Spleen (tissue), 11 donors: ENCODE measurements at regions not wholly inside any gene's neighbourhood (a gene's known extent, or its start where the extent isn't known, plus 50 kb on each side); places are given as distances from the start of the nearest gene placed in this dataset.

Experiments used
- DNase-seq: peaks from one replicate; pipeline ENCODE4 v3.0.0-alpha.2; 2020
- H3K27ac ChIP-seq, 8 donors: fragments of 200-600 bp; sonication (generic) in 7 of 8; 1 replicate in 4 of 8; 2 replicates in 4 of 8; pipeline versions ENCODE4 v1.5.0 to v1.8.0; 2016 to 2021; ENCODE audit warnings: inconsistent platforms in 4 of 8, mild to moderate bottlenecking in 4 of 8, moderate library complexity in 1 of 8
- H3K27me3 ChIP-seq, 7 donors: fragments of 200-600 bp; sonication (generic) in 6 of 7; replicated peaks in 1 of 7; 1 replicate in 4 of 7; 2 replicates in 3 of 7; pipeline versions ENCODE4 v1.5.0 to v1.8.0; 2016 to 2021; ENCODE audit warnings: inconsistent platforms in 3 of 7, mild to moderate bottlenecking in 1 of 7
- H3K36me3 ChIP-seq, 6 donors: fragments of 200-600 bp; sonication (generic) in 5 of 6; 1 replicate in 4 of 6; 2 replicates in 2 of 6; pipeline versions ENCODE4 v1.5.0 to v1.8.0; 2016 to 2021; ENCODE audit warnings: inconsistent platforms in 2 of 6
- H3K4me1 ChIP-seq, 6 donors: fragments of 200-600 bp; sonication (generic) in 5 of 6; 1 replicate in 3 of 6; 2 replicates in 3 of 6; pipeline versions ENCODE4 v1.5.0 to v1.8.0; 2016 to 2021; ENCODE audit warnings: inconsistent platforms in 3 of 6
- H3K4me3 ChIP-seq, 8 donors: fragments of 200-600 bp; sonication (generic) in 7 of 8; 1 replicate in 4 of 8; 2 replicates in 4 of 8; pipeline versions ENCODE4 v1.5.0 to v1.8.0; 2016 to 2021; ENCODE audit warnings: inconsistent platforms in 4 of 8, mild to moderate bottlenecking in 4 of 8, moderate library complexity in 2 of 8
- H3K9me3 ChIP-seq, 8 donors: fragments of 200-600 bp; sonication (generic) in 7 of 8; 1 replicate in 4 of 8; 2 replicates in 4 of 8; pipeline versions ENCODE4 v1.5.0 to v1.8.0; 2016 to 2021; ENCODE audit warnings: inconsistent platforms in 4 of 8
- CTCF ChIP-seq, 11 experiments: fragments of 200-600 bp in 7 of 11; fragments of 450-650 bp in 4 of 11; sonication (generic) in 4 of 11; IDR thresholded peaks in 8 of 11; conservative IDR thresholded peaks in 3 of 11; 1 replicate in 7 of 11; 2 replicates in 4 of 11; pipeline versions ENCODE4 v1.4.0 to v1.8.0; 2016 to 2021; ENCODE audit warnings: antibody characterized with exemption in 11 of 11, inconsistent platforms in 4 of 11, mild to moderate bottlenecking in 1 of 11
- POLR2A ChIP-seq, 3 donors: fragments of 450-650 bp; IDR thresholded peaks; one replicate each; pipeline ENCODE4 v1.5.1; 2017; ENCODE audit warnings: antibody characterized with exemption in 3 of 3, mild to moderate bottlenecking in 1 of 3
- POLR2AphosphoS5 ChIP-seq, 3 donors: sonication (generic); formaldehyde crosslinking; IDR thresholded peaks; one replicate each; pipeline ENCODE4 v1.5.1; 2017; ENCODE audit warnings: antibody characterized with exemption in 3 of 3
- WGBS, 5 donors: extraction: QIAGEN DNeasy Blood & Tissue Kit in 3 of 5; methylation state at CpG; one replicate each; pipeline versions ENCODE4 v1.1.5 to v1.1.7; 2013 to 2018; 5-methylcytosine and 5-hydroxymethylcytosine counted together
- intact Hi-C: fragments of 100-400 bp; cut with DNase I; formaldehyde crosslinking; loops from one replicate; pipeline ENCODE4 v1.15.0; 2023; ENCODE audit warnings: low total_unique reads
- donor health status: healthy with polysubstance abuse.
- donor health status: DM: no; HTN: no; CAD: no; lungs with moderate emphysema.
- donor health status: DM: no; HTN: no; CAD: no.
- donor health status: Bipolar disorder and iron deficiency.
- donor health status: healthy.
- donor health status: DM: no; HTN: no; CAD: no.
- donor health status: DM: yes; HTN: yes; CAD: no.

- Histone ChIP-seq H3K9me3 (peaks cover 0 to 13% (median 0%) of the 10 kb centered on the region in 8 donors), H3K4me1 (no peaks in the 10 kb centered on the region), H3K4me3 (no peak overlapping the region), H3K27me3 (no peaks in the 10 kb centered on the region), H3K27ac (no peak overlapping the region), H3K36me3 (no peaks in the 10 kb centered on the region)
- no peak for DNase-seq
- 74 to 92% (median 84%) methylated on average over 4 of the region's 4 CpGs for WGBS, 5 donors
- intact Hi-C loops, result no loop called here
- TF ChIP-seq CTCF (IDR thresholded peaks at IDR 0.05 in 8 of 11, conservative IDR thresholded peaks at IDR 0.05 in 3 of 11) (no peak), POLR2A (IDR thresholded peaks at IDR 0.05) (no peak), POLR2AphosphoS5 (IDR thresholded peaks at IDR 0.05) (no peak)
These were observed 505.9 kb downstream of the SI start for GRCh38 chr3:164572436-164572835.

GRCh38 chr3:164550857-164551256 is 527.4 kb downstream of the SI start:
- Histone ChIP-seq H3K4me3 (no peak overlapping the region), H3K4me1 (no peaks in the 10 kb centered on the region), H3K27me3 (no peaks in the 10 kb centered on the region), H3K27ac (no peak overlapping the region), H3K9me3 (peaks cover 0 to 4% (median 0%) of the 10 kb centered on the region in 8 donors), H3K36me3 (no peaks in the 10 kb centered on the region)
- TF ChIP-seq POLR2AphosphoS5 (IDR thresholded peaks at IDR 0.05) (no peak), CTCF (IDR thresholded peaks at IDR 0.05 in 8 of 11, conservative IDR thresholded peaks at IDR 0.05 in 3 of 11) (no peak), POLR2A (IDR thresholded peaks at IDR 0.05) (no peak)
- intact Hi-C loops, result no loop called here
- no peak for DNase-seq

GRCh38 chr3:164539215-164539614 is 539.1 kb downstream of the SI start:
- H3K36me3 ChIP-seq, result no peaks in the 10 kb centered on the region
- no peak overlapping the region for H3K4me3 ChIP-seq
- peaks cover 0 to 5% (median 0%) of the 10 kb centered on the region in 8 donors for H3K9me3 ChIP-seq
- no peaks in the 10 kb centered on the region for H3K27me3 ChIP-seq
- no peaks in the 10 kb centered on the region for H3K4me1 ChIP-seq
- 71 to 85% (median 78%) methylated on average over 2 of the region's 2 CpGs for WGBS, 5 donors
- intact Hi-C loops, result no loop called here
- no peak overlapping the region for H3K27ac ChIP-seq
- TF ChIP-seq CTCF (IDR thresholded peaks at IDR 0.05 in 8 of 11, conservative IDR thresholded peaks at IDR 0.05 in 3 of 11) (no peak), POLR2A (IDR thresholded peaks at IDR 0.05) (no peak), POLR2AphosphoS5 (IDR thresholded peaks at IDR 0.05) (no peak)
- DNase-seq, result no peak

- no peak overlapping the region for H3K27ac ChIP-seq
- no peak for DNase-seq
- no peaks in the 10 kb centered on the region for H3K27me3 ChIP-seq
- no peak for TF ChIP-seq POLR2A (IDR thresholded peaks at IDR 0.05)
- no peaks in the 10 kb centered on the region for H3K36me3 ChIP-seq
- H3K4me3 ChIP-seq, result no peak overlapping the region
- intact Hi-C loops, result no loop called here
- peaks cover 0 to 4% (median 0%) of the 10 kb centered on the region in 8 donors for H3K9me3 ChIP-seq
- H3K4me1 ChIP-seq, result no peaks in the 10 kb centered on the region
These were observed 540.8 kb downstream of the SI start for GRCh38 chr3:164537485-164537884.

- DNase-seq, result no peak
- Histone ChIP-seq H3K9me3 (no peaks in the 10 kb centered on the region), H3K4me1 (no peaks in the 10 kb centered on the region), H3K27ac (no peak overlapping the region), H3K36me3 (no peaks in the 10 kb centered on the region), H3K4me3 (no peak overlapping the region), H3K27me3 (no peaks in the 10 kb centered on the region)
- TF ChIP-seq CTCF (IDR thresholded peaks at IDR 0.05 in 8 of 11, conservative IDR thresholded peaks at IDR 0.05 in 3 of 11) (no peak), POLR2AphosphoS5 (IDR thresholded peaks at IDR 0.05) (no peak), POLR2A (IDR thresholded peaks at IDR 0.05) (no peak)
- WGBS, 5 donors, result 72 to 91% (median 83%) methylated on average over 3 of the region's 3 CpGs
- intact Hi-C loops, result no loop called here
These were observed 545.0 kb downstream of the SI start for GRCh38 chr3:164533275-164533674.
